H1 (cell line): ENCODE measurements at regions not wholly inside any gene's neighbourhood (a gene's known extent, or its start where the extent isn't known, plus 50 kb on each side); places are given as distances from the start of the nearest gene placed in this dataset.
A peak's percentile ranks its signal among the peaks of the same experiment; 100 is the strongest.

ENCODE experiments used
- CTCF ChIA-PET: fragments of 300-600 bp; sonication (Branson Sonifier 250); formaldehyde crosslinking; loops from one replicate; lab custom pipeline; 2021; ENCODE audit not compliant: partially characterized antibody; lab: Charles Lee
- POLR2A ChIA-PET: fragments of 300-600 bp; sonication (Branson Sonifier 250); formaldehyde crosslinking; loops from one replicate; lab custom pipeline; 2021; ENCODE audit warnings: inconsistent platforms; ENCODE audit not compliant: partially characterized antibody; lab: Charles Lee
- DNase-seq, 2 experiments: peaks; one replicate each; pipeline versions ENCODE4 v3.0.0 to v3.0.0-alpha.2; 2010 to 2022; ENCODE audit warnings: low spot score in 2 of 2, low read depth in 1 of 2, mixed read lengths in 1 of 2
- FAIRE-seq: peaks from 2 replicates; lab custom pipeline; 2011; peaks lifted over from hg19 to GRCh38; lab: Jason Lieb, UNC
- H2AFZ ChIP-seq: 2 replicates; pipeline ENCODE4 v1.8.1; 2012; ENCODE audit warnings: low read length, inconsistent platforms
- H2AK5ac ChIP-seq: 2 replicates; pipeline ENCODE4 v1.6.1; 2013; ENCODE audit warnings: low read depth, low read length
- H2BK120ac ChIP-seq: replicated peaks from 2 replicates; pipeline ENCODE3; 2013; ENCODE audit warnings: low read depth, low read length, inconsistent platforms
- H2BK12ac ChIP-seq: 2 replicates; pipeline ENCODE4 v1.6.1; 2013; ENCODE audit warnings: low read depth, low read length
- H2BK15ac ChIP-seq: 2 replicates; pipeline ENCODE4 v1.6.1; 2013; ENCODE audit warnings: low read length
- H2BK20ac ChIP-seq: 2 replicates; pipeline ENCODE4 v1.6.1; 2013; ENCODE audit warnings: low read length
- H2BK5ac ChIP-seq: 2 replicates; pipeline ENCODE4 v1.6.1; 2013; ENCODE audit warnings: low read depth, low read length
- H3K14ac ChIP-seq: 2 replicates; pipeline ENCODE4 v1.6.1; 2013; ENCODE audit warnings: inconsistent platforms; ENCODE audit not compliant: insufficient read length
- H3K18ac ChIP-seq: 2 replicates; pipeline ENCODE4 v1.6.1; 2013; ENCODE audit warnings: low read length; ENCODE audit errors: extremely low read depth
- H3K23ac ChIP-seq: 2 replicates; pipeline ENCODE4 v1.6.1; 2013; ENCODE audit warnings: inconsistent platforms; ENCODE audit not compliant: insufficient read length
- H3K23me2 ChIP-seq: 2 replicates; pipeline ENCODE4 v1.6.1; 2013; ENCODE audit warnings: low read depth, low read length
- H3K27ac ChIP-seq: 2 replicates; pipeline ENCODE4 v1.6.1; 2011; ENCODE audit warnings: low read depth, low read length, inconsistent platforms
- H3K27me3 ChIP-seq, 4 experiments: replicated peaks in 1 of 4; 1 replicate in 1 of 4; 2 replicates in 3 of 4; pipeline versions ENCODE4 v1.6.1 to v1.8.1; 2011 to 2013; ENCODE audit warnings: low read length in 3 of 4, mild to moderate bottlenecking in 3 of 4, inconsistent platforms in 2 of 4, mixed read lengths in 2 of 4, moderate library complexity in 1 of 4; ENCODE audit not compliant: control insufficient read depth in 3 of 4, insufficient read depth in 3 of 4; ENCODE audit errors: extremely low read depth in 1 of 4
- H3K36me3 ChIP-seq, 4 experiments: 2 replicates each; pipeline versions ENCODE4 v1.6.1 to v1.8.1; 2011 to 2013; ENCODE audit warnings: mild to moderate bottlenecking in 4 of 4, low read length in 3 of 4, moderate library complexity in 2 of 4, control low read depth in 1 of 4, inconsistent platforms in 1 of 4; ENCODE audit not compliant: insufficient read depth in 4 of 4, control insufficient read depth in 2 of 4
- H3K4ac ChIP-seq: replicated peaks from 2 replicates; pipeline ENCODE3; 2013; ENCODE audit warnings: low read length, low read depth, mixed read lengths, inconsistent platforms; ENCODE audit not compliant: insufficient read length
- H3K4me1 ChIP-seq, 4 experiments: replicated peaks in 1 of 4; 1 replicate in 1 of 4; 2 replicates in 3 of 4; pipeline versions ENCODE4 v1.6.1 to v1.8.1; 2011 to 2013; ENCODE audit warnings: low read length in 3 of 4, inconsistent platforms in 2 of 4, mixed read lengths in 1 of 4; ENCODE audit not compliant: insufficient read depth in 4 of 4, control insufficient read depth in 3 of 4
- H3K4me2 ChIP-seq, 2 experiments: 2 replicates each; pipeline versions ENCODE4 v1.6.1 to v1.8.1; 2011 to 2013; ENCODE audit warnings: low read depth in 2 of 2, low read length in 2 of 2, control low read depth in 1 of 2, inconsistent platforms in 1 of 2, mild to moderate bottlenecking in 1 of 2; ENCODE audit not compliant: insufficient read depth in 1 of 2
- H3K4me3 ChIP-seq, 4 experiments: fragments of 200-600, 300-600 bp in 1 of 4; sonication (generic), shearing (Covaris generic), sonication (Bioruptor Twin) in 1 of 4; 2 replicates each; pipeline versions ENCODE4 v1.5.1 to v1.8.1; 2011 to 2016; ENCODE audit warnings: low read length in 4 of 4, low read depth in 3 of 4, control low read depth in 2 of 4, inconsistent platforms in 2 of 4, mild to moderate bottlenecking in 2 of 4, mixed read lengths in 1 of 4, moderate library complexity in 1 of 4; ENCODE audit not compliant: insufficient read depth in 2 of 4; ENCODE audit errors: extremely low read depth in 1 of 4
- H3K56ac ChIP-seq: replicated peaks from 2 replicates; pipeline ENCODE3; 2013; ENCODE audit warnings: low read depth, mild to moderate bottlenecking, mixed read lengths, low read length, inconsistent platforms; ENCODE audit not compliant: insufficient read length
- H3K79me1 ChIP-seq: 2 replicates; pipeline ENCODE4 v1.6.1; 2013; ENCODE audit warnings: low read depth, low read length, control low read depth
- H3K79me2 ChIP-seq, 2 experiments: 2 replicates each; pipeline versions ENCODE4 v1.6.1 to v1.8.1; 2012 to 2013; ENCODE audit warnings: low read length in 2 of 2, mild to moderate bottlenecking in 2 of 2, inconsistent platforms in 1 of 2; ENCODE audit not compliant: insufficient read depth in 2 of 2, control insufficient read depth in 1 of 2
- H3K9ac ChIP-seq, 4 experiments: replicated peaks in 1 of 4; 1 replicate in 1 of 4; 2 replicates in 3 of 4; pipeline versions ENCODE4 v1.6.1 to v1.8.1; 2011 to 2013; ENCODE audit warnings: low read depth in 3 of 4, low read length in 3 of 4, control low read depth in 2 of 4, mild to moderate bottlenecking in 2 of 4, moderate library complexity in 2 of 4, inconsistent platforms in 1 of 4; ENCODE audit errors: extremely low read depth in 1 of 4
- H3K9me3 ChIP-seq, 2 experiments: 2 replicates each; pipeline versions ENCODE4 v1.6.1 to v1.8.1; 2012 to 2013; ENCODE audit warnings: mild to moderate bottlenecking in 2 of 2, moderate library complexity in 2 of 2, control low read depth in 1 of 2, inconsistent platforms in 1 of 2, low read depth in 1 of 2, low read length in 1 of 2, mixed read lengths in 1 of 2; ENCODE audit not compliant: insufficient read depth in 2 of 2
- H4K20me1 ChIP-seq, 2 experiments: replicated peaks in 1 of 2; 2 replicates each; pipeline versions ENCODE3 to v1.8.1; 2011 to 2013; ENCODE audit warnings: inconsistent platforms in 2 of 2, low read length in 2 of 2, mild to moderate bottlenecking in 1 of 2; ENCODE audit not compliant: insufficient read depth in 2 of 2, control insufficient read depth in 1 of 2
- H4K5ac ChIP-seq: 2 replicates; pipeline ENCODE4 v1.6.1; 2013; ENCODE audit warnings: low read length, low read depth, mixed read lengths, inconsistent platforms; ENCODE audit not compliant: insufficient read length
- H4K8ac ChIP-seq: 2 replicates; pipeline ENCODE4 v1.8.0; 2013; ENCODE audit warnings: mild to moderate bottlenecking, moderate library complexity, low read length, inconsistent platforms; ENCODE audit not compliant: insufficient read depth; ENCODE audit errors: extremely low read depth
- H4K91ac ChIP-seq: replicated peaks from 2 replicates; pipeline ENCODE3; 2013; ENCODE audit warnings: low read length, mixed read lengths, inconsistent platforms; ENCODE audit not compliant: insufficient read length
- ATF2 ChIP-seq: IDR thresholded peaks from 2 replicates; pipeline ENCODE4 v1.6.1; 2012; ENCODE audit warnings: low read length, inconsistent platforms
- ATF3 ChIP-seq: IDR thresholded peaks from 2 replicates; pipeline ENCODE4 v1.6.1; 2011; ENCODE audit warnings: low read depth, mild to moderate bottlenecking, low read length; ENCODE audit not compliant: insufficient read depth
- CREB1 ChIP-seq: IDR thresholded peaks from 2 replicates; pipeline ENCODE4 v1.6.1; 2012; ENCODE audit warnings: inconsistent platforms
- CTCF ChIP-seq, 3 experiments: IDR thresholded peaks; 1 replicate in 2 of 3; 2 replicates in 1 of 3; pipeline versions ENCODE4 v1.5.1 to v1.6.1; 2011; ENCODE audit warnings: low read length in 3 of 3, mild to moderate bottlenecking in 3 of 3, inconsistent platforms in 2 of 3, low read depth in 1 of 3, moderate library complexity in 1 of 3; ENCODE audit not compliant: insufficient read depth in 1 of 3; ENCODE audit errors: control extremely low read depth in 1 of 3
- GTF2F1 ChIP-seq: IDR thresholded peaks from 2 replicates; pipeline ENCODE4 v1.6.1; 2012; ENCODE audit warnings: low read depth, low read length, improper control_type of control experiment, borderline replicate concordance
- HDAC6 ChIP-seq: IDR thresholded peaks from one replicate; pipeline ENCODE4 v1.7.1; 2012; ENCODE audit warnings: low read depth, mild to moderate bottlenecking, inconsistent platforms, low read length, moderate library complexity
- KDM5A ChIP-seq: fragments of 200-600 bp; IDR thresholded peaks from 2 replicates; pipeline ENCODE4 v1.7.1; 2012; ENCODE audit warnings: mild to moderate bottlenecking, low read length, inconsistent platforms, mixed read lengths
- POLR2A ChIP-seq, 2 experiments: IDR thresholded peaks; 1 replicate in 1 of 2; 2 replicates in 1 of 2; pipeline ENCODE4 v1.6.1; 2011; ENCODE audit warnings: low read depth in 2 of 2, low read length in 2 of 2, mild to moderate bottlenecking in 2 of 2; ENCODE audit errors: control extremely low read depth in 1 of 2
- RFX5 ChIP-seq: IDR thresholded peaks from 2 replicates; pipeline ENCODE4 v1.6.1; 2011; ENCODE audit warnings: low read depth, low read length, improper control_type of control experiment, borderline replicate concordance
- SIRT6 ChIP-seq: IDR thresholded peaks from one replicate; pipeline ENCODE4 v1.7.1; 2012; ENCODE audit warnings: low read length, inconsistent platforms
- TCF12 ChIP-seq: IDR thresholded peaks from 2 replicates; pipeline ENCODE4 v1.6.1; 2011; ENCODE audit warnings: low read depth, mild to moderate bottlenecking, low read length
- WGBS, 2 experiments: shearing (Covaris generic) in 1 of 2; methylation state at CpG; one replicate each; pipeline versions ENCODE4 v1.1.6 to v1.1.7; 2013 to 2015; ENCODE audit warnings: low lambda C conversion rate in 2 of 2, mixed read lengths in 2 of 2, inconsistent platforms in 1 of 2, low coverage in 1 of 2, missing lambda C conversion rate in 1 of 2; ENCODE audit not compliant: insufficient replicate concordance in 2 of 2, insufficient coverage in 1 of 2, insufficient read length in 1 of 2; ENCODE audit errors: extremely low coverage in 1 of 2, missing lambda C conversion rate in 1 of 2; 5-methylcytosine and 5-hydroxymethylcytosine counted together

DNA sequence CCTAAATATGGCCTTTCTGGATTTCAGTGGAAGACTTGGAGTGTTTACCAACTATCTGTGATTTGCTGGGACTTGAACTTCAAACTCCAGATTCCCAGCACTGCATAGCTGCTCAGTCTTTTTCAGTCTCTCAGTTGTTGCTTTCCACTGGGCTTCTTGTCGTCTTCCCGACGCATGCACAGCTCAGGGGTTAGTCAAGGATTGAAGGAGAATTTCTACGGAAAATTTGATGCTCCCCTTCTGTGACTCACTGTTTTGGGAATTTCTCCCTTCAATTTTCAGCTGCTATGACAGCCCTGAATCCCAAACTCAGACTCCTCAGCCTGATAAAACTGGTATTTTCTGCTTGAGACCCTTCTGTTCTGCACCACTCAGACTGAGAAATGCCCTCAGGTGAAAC is 91.7 kb downstream of the CYP26A1 start:
- POLR2A ChIA-PET, result no interaction called here
- H3K36me3 ChIP-seq, result peaks cover 0 to 3% (median 0%) of the 10 kb centered on the region in 4 experiments; a peak in 1 of 8 replicates
- H3K14ac ChIP-seq, result no peak overlapping the region
- TF ChIP-seq CREB1 (no peak), RFX5 (no peak), SIRT6 (no peak), HDAC6 (no peak), CTCF (IDR thresholded peaks at IDR 0.05; ENCODE audit: control extremely low read depth in 1 of 3, insufficient read depth in 1 of 3, low read depth in 1 of 3, low read length in 3 of 3) (no peak), GTF2F1 (no peak), KDM5A (no peak), ATF3 (no peak), POLR2A (IDR thresholded peaks at IDR 0.05; ENCODE audit: control extremely low read depth in 1 of 2, low read depth in 2 of 2, low read length in 2 of 2) (no peak), TCF12 (no peak), ATF2 (no peak)
- no peak overlapping the region for H4K8ac ChIP-seq
- WGBS, 2 experiments, result 89% methylated on average over 4 of the region's 4 CpGs; no CpG with 5 or more reads in 1 of the 2 experiments
- H3K4me3 ChIP-seq, result no peak overlapping the region
- no peak overlapping the region for H3K56ac ChIP-seq
- no peak overlapping the region for H3K23ac ChIP-seq
- no peak overlapping the region for H3K4me2 ChIP-seq
- H3K4me1 ChIP-seq, result no peaks in the 10 kb centered on the region; a peak in 2 of 7 replicates
- no peak overlapping the region for H2BK15ac ChIP-seq
- no peaks in the 10 kb centered on the region for H3K27me3 ChIP-seq
- peak overlapping the region; percentile 80 for H2AFZ ChIP-seq
- H3K9ac ChIP-seq, result no peak overlapping the region
- DNase-seq (no peak), FAIRE-seq (no peak)
- H4K91ac ChIP-seq, result no peak overlapping the region
- H3K4ac ChIP-seq, result no peak overlapping the region
- CTCF ChIA-PET, result interaction anchor here (0.8 to 1.5 kb wide), 5 partner anchors 17 to 326 kb away, joined by 3 read pairs; no protein-coding TSS in a partner anchor
- H4K20me1 ChIP-seq, result no peaks in the 10 kb centered on the region
- H2BK20ac ChIP-seq, result no peak overlapping the region
- no peak overlapping the region for H3K18ac ChIP-seq
- H3K9me3 ChIP-seq, result 0 out of 4 replicates have a peak, but pooled peaks cover 0 to 7% of the 10 kb centered on the region in 2 experiments
- H2BK5ac ChIP-seq, result no peak overlapping the region
- H2AK5ac ChIP-seq, result no peak overlapping the region
- H3K79me2 ChIP-seq, result no peaks in the 10 kb centered on the region
- H2BK120ac ChIP-seq, result no peak overlapping the region
- no peaks in the 10 kb centered on the region for H3K23me2 ChIP-seq
- H2BK12ac ChIP-seq, result no peak overlapping the region
- H3K79me1 ChIP-seq, result no peaks in the 10 kb centered on the region
- no peak overlapping the region for H4K5ac ChIP-seq
- no peak overlapping the region for H3K27ac ChIP-seq
